CD4-positive, alpha-beta memory T cell (primary cell): ENCODE measurements at regions not wholly inside any gene's neighbourhood (a gene's known extent, or its start where the extent isn't known, plus 50 kb on each side); places are given as distances from the start of the nearest gene placed in this dataset.

ENCODE experiments used
- CTCF ChIA-PET: fragments of 350-600 bp; sonication (Branson Sonifier 250); formaldehyde crosslinking; loops from one replicate; lab custom pipeline; 2021; ENCODE audit warnings: inconsistent platforms; ENCODE audit not compliant: partially characterized antibody; lab: Charles Lee
- POLR2A ChIA-PET: fragments of 350-600 bp; sonication (Branson Sonifier 250); formaldehyde crosslinking; loops from one replicate; lab custom pipeline; 2021; ENCODE audit not compliant: partially characterized antibody; lab: Charles Lee
- DNase-seq, 5 donors: peaks; one replicate each; pipeline versions ENCODE4 v3.0.0 to v3.0.0-alpha.2; 2020 to 2022; ENCODE audit warnings: mixed read lengths in 1 of 5
- H3K27ac ChIP-seq: one replicate; pipeline ENCODE4 v1.7.0; 2013; ENCODE audit warnings: low read depth, low read length
- H3K27me3 ChIP-seq: 2 replicates; pipeline ENCODE4 v1.7.0; 2013; ENCODE audit warnings: mild to moderate bottlenecking, low read length, moderate library complexity; ENCODE audit not compliant: insufficient read depth
- H3K36me3 ChIP-seq: 2 replicates; pipeline ENCODE4 v1.7.0; 2013; ENCODE audit warnings: mild to moderate bottlenecking, low read length, moderate library complexity; ENCODE audit not compliant: insufficient read depth
- H3K4me1 ChIP-seq: 2 replicates; pipeline ENCODE4 v1.7.0; 2013; ENCODE audit warnings: mild to moderate bottlenecking, low read length, moderate library complexity; ENCODE audit not compliant: insufficient read depth
- H3K4me3 ChIP-seq, 2 donors: one replicate each; pipeline ENCODE4 v1.7.0; 2013; ENCODE audit warnings: low read length in 2 of 2, mild to moderate bottlenecking in 1 of 2
- H3K9me3 ChIP-seq, 2 donors: one replicate each; pipeline ENCODE4 v1.7.0; 2013; ENCODE audit warnings: low read length in 2 of 2, control low read depth in 1 of 2; ENCODE audit not compliant: control insufficient read depth in 1 of 2
- H3K27ac Mint-ChIP-seq, 7 donors: one replicate each; pipeline ENCODE4 v1.8.0; 2020 to 2021; ENCODE audit warnings: mixed read lengths in 7 of 7, mild to moderate bottlenecking in 6 of 7, inconsistent platforms in 3 of 7, moderate library complexity in 3 of 7
- H3K27me3 Mint-ChIP-seq, 2 donors: one replicate each; pipeline ENCODE4 v1.8.0; 2020 to 2021; ENCODE audit warnings: mixed read lengths in 2 of 2
- H3K36me3 Mint-ChIP-seq, 2 donors: one replicate each; pipeline ENCODE4 v1.8.0; 2020 to 2021; ENCODE audit warnings: mixed read lengths in 2 of 2, inconsistent platforms in 1 of 2, mild to moderate bottlenecking in 1 of 2
- H3K4me1 Mint-ChIP-seq, 4 donors: one replicate each; pipeline ENCODE4 v1.8.0; 2020 to 2021; ENCODE audit warnings: mixed read lengths in 4 of 4, mild to moderate bottlenecking in 1 of 4
- H3K4me3 Mint-ChIP-seq, 8 donors: one replicate each; pipeline ENCODE4 v1.8.0; 2020 to 2021; ENCODE audit warnings: mixed read lengths in 8 of 8, mild to moderate bottlenecking in 7 of 8, moderate library complexity in 6 of 8, inconsistent platforms in 3 of 8
- H3K9me3 Mint-ChIP-seq, 8 donors: one replicate each; pipeline ENCODE4 v1.8.0; 2020 to 2021; ENCODE audit warnings: mixed read lengths in 8 of 8, mild to moderate bottlenecking in 5 of 8, inconsistent platforms in 3 of 8, moderate library complexity in 1 of 8
- intact Hi-C: fragments of 100-400 bp; cut with micrococcal nuclease; formaldehyde crosslinking; loops from one replicate; pipeline ENCODE4 v1.15.1; 2023

GRCh38 chr20:24106801-24107445 lies 118.3 kb upstream of the GGTLC1 start:
- intact Hi-C loops: loop anchor here (10.0 kb wide), 3 partner anchors 82 to 958 kb away; partner anchors contain the start of gene APMAP
- no peaks in the 10 kb centered on the region for H3K36me3 Mint-ChIP-seq
- peaks cover 0 to 8% (median 3%) of the 10 kb centered on the region in 4 donors for H3K4me1 Mint-ChIP-seq
- Histone ChIP-seq H3K4me1 (no peaks in the 10 kb centered on the region), H3K27me3 (no peaks in the 10 kb centered on the region), H3K9me3 (no peaks in the 10 kb centered on the region), H3K4me3 (no peak overlapping the region), H3K36me3 (no peaks in the 10 kb centered on the region), H3K27ac (no peak overlapping the region)
- no peaks in the 10 kb centered on the region for H3K9me3 Mint-ChIP-seq
- ChIA-PET CTCF (no interaction called here), POLR2A (no interaction called here)
- H3K27me3 Mint-ChIP-seq: peaks cover 4 to 6% of the 10 kb centered on the region in 2 donors
- peak overlapping the region in 1 of 7 donors; percentile 3 for H3K27ac Mint-ChIP-seq
- no peak overlapping the region for H3K4me3 Mint-ChIP-seq
- no peak for DNase-seq

GRCh38 chr20:24106150-24106800 lies 117.7 kb upstream of the GGTLC1 start:
- no peaks in the 10 kb centered on the region for H3K36me3 ChIP-seq
- H3K27me3 Mint-ChIP-seq: peaks cover 4 to 6% of the 10 kb centered on the region in 2 donors
- H3K9me3 ChIP-seq: no peaks in the 10 kb centered on the region
- intact Hi-C loops: loop anchor here (10.0 kb wide), 3 partner anchors 81 to 959 kb away; partner anchors contain the start of gene APMAP
- no peaks in the 10 kb centered on the region for H3K9me3 Mint-ChIP-seq
- H3K4me3 Mint-ChIP-seq: no peak overlapping the region
- peak overlapping the region in 1 of 7 donors; percentile 3 for H3K27ac Mint-ChIP-seq
- ChIA-PET CTCF (interaction anchor here (1.1 kb wide), 1 partner anchor 169 kb away, joined by 3 read pairs; no protein-coding TSS in a partner anchor), POLR2A (no interaction called here)
- no peaks in the 10 kb centered on the region for H3K27me3 ChIP-seq
- H3K4me1 ChIP-seq: no peaks in the 10 kb centered on the region
- peaks cover 0 to 8% (median 3%) of the 10 kb centered on the region in 4 donors for H3K4me1 Mint-ChIP-seq
- no peaks in the 10 kb centered on the region for H3K36me3 Mint-ChIP-seq
- DNase-seq: no peak
- no peak overlapping the region for H3K4me3 ChIP-seq
- H3K27ac ChIP-seq: no peak overlapping the region

GRCh38 chr20:24102749-24103333 lies 114.3 kb upstream of the GGTLC1 start:
- no peaks in the 10 kb centered on the region for H3K9me3 ChIP-seq
- H3K4me1 ChIP-seq: no peaks in the 10 kb centered on the region
- intact Hi-C loops: loop anchor here (10.0 kb wide), 3 partner anchors 78 to 962 kb away; partner anchors contain the start of gene APMAP
- no peak overlapping the region for H3K27ac ChIP-seq
- Mint-ChIP-seq H3K4me1 (peaks cover 0 to 6% (median 4%) of the 10 kb centered on the region in 4 donors), H3K36me3 (no peaks in the 10 kb centered on the region), H3K9me3 (no peaks in the 10 kb centered on the region), H3K4me3 (no peak overlapping the region), H3K27ac (peak overlapping the region in 2 of 7 donors; percentile 10 to 16), H3K27me3 (peaks cover 0 to 2% of the 10 kb centered on the region in 2 donors)
- ChIA-PET CTCF (interaction anchor here (0.8 to 4.8 kb wide), 10 partner anchors 10 to 1076 kb away, joined by 3 to 31 read pairs (median 4); no protein-coding TSS in a partner anchor), POLR2A (no interaction called here)
- DNase-seq: no peak
- H3K36me3 ChIP-seq: no peaks in the 10 kb centered on the region
- no peaks in the 10 kb centered on the region for H3K27me3 ChIP-seq
- H3K4me3 ChIP-seq: no peak overlapping the region

GRCh38 chr20:24102290-24102689 lies 113.7 kb upstream of the GGTLC1 start:
- intact Hi-C loops: loop anchor here (10.0 kb wide), 3 partner anchors 77 to 963 kb away; partner anchors contain the start of gene APMAP

GRCh38 chr20:24100370-24101011 lies 111.9 kb upstream of the GGTLC1 start:
- Histone ChIP-seq H3K9me3 (no peaks in the 10 kb centered on the region), H3K36me3 (no peaks in the 10 kb centered on the region), H3K27me3 (no peaks in the 10 kb centered on the region), H3K4me1 (no peaks in the 10 kb centered on the region), H3K27ac (no peak overlapping the region), H3K4me3 (no peak overlapping the region)
- intact Hi-C loops: loop anchor here (1.0 to 10.0 kb wide), 5 partner anchors 76 to 964 kb away; partner anchors contain the start of gene APMAP
- POLR2A ChIA-PET: interaction anchor here (0.5 to 1.7 kb wide), 2 partner anchors 73 to 164 kb away, joined by 3 to 4 read pairs; no protein-coding TSS in a partner anchor
- CTCF ChIA-PET: interaction anchor here (0.7 to 4.8 kb wide), 15 partner anchors 13 to 832 kb away, joined by 3 to 58 read pairs (median 4); no protein-coding TSS in a partner anchor
- H3K36me3 Mint-ChIP-seq: no peaks in the 10 kb centered on the region
- H3K27ac Mint-ChIP-seq: peak overlapping the region in 3 of 7 donors; percentile 18 to 77 (median 52)
- peak; percentile 57 to 60 (median 59) for DNase-seq
- no peaks in the 10 kb centered on the region for H3K9me3 Mint-ChIP-seq
- peak overlapping the region in 2 of 8 donors; percentile 36 to 41 for H3K4me3 Mint-ChIP-seq
- H3K27me3 Mint-ChIP-seq: peaks cover 0 to 4% of the 10 kb centered on the region in 2 donors
- peaks cover 0 to 6% (median 4%) of the 10 kb centered on the region in 4 donors for H3K4me1 Mint-ChIP-seq

More at GRCh38 chr20:24102290-24102689, 113.7 kb upstream of the GGTLC1 start:
- Histone ChIP-seq H3K4me3 (no peak overlapping the region), H3K27me3 (no peaks in the 10 kb centered on the region), H3K4me1 (no peaks in the 10 kb centered on the region), H3K9me3 (no peaks in the 10 kb centered on the region), H3K27ac (no peak overlapping the region), H3K36me3 (no peaks in the 10 kb centered on the region)
- POLR2A ChIA-PET: no interaction called here
- no peak overlapping the region for H3K4me3 Mint-ChIP-seq
- peaks cover 0 to 6% (median 4%) of the 10 kb centered on the region in 4 donors for H3K4me1 Mint-ChIP-seq
- no peaks in the 10 kb centered on the region for H3K36me3 Mint-ChIP-seq
- peak in 1 of 5 donors; percentile 9 for DNase-seq
- H3K27ac Mint-ChIP-seq: peak overlapping the region in 1 of 7 donors; percentile 10
- peaks cover 0 to 3% of the 10 kb centered on the region in 2 donors for H3K27me3 Mint-ChIP-seq
- H3K9me3 Mint-ChIP-seq: no peaks in the 10 kb centered on the region
- CTCF ChIA-PET: interaction anchor here (0.7 to 4.8 kb wide), 20 partner anchors 7 to 1194 kb away, joined by 3 to 31 read pairs (median 4); no protein-coding TSS in a partner anchor

GRCh38 chr20:24098886-24099285 lies 110.3 kb upstream of the GGTLC1 start:
- Mint-ChIP-seq H3K36me3 (no peaks in the 10 kb centered on the region), H3K9me3 (no peaks in the 10 kb centered on the region), H3K27ac (no peak overlapping the region), H3K27me3 (peaks cover 0 to 2% of the 10 kb centered on the region in 2 donors), H3K4me3 (no peak overlapping the region), H3K4me1 (peaks cover 0 to 6% (median 4%) of the 10 kb centered on the region in 4 donors)
- intact Hi-C loops: no loop called here
- Histone ChIP-seq H3K36me3 (no peaks in the 10 kb centered on the region), H3K27me3 (no peaks in the 10 kb centered on the region), H3K27ac (no peak overlapping the region), H3K4me3 (no peak overlapping the region), H3K4me1 (no peaks in the 10 kb centered on the region), H3K9me3 (no peaks in the 10 kb centered on the region)
- DNase-seq: no peak
- ChIA-PET CTCF (interaction anchor here (1.4 to 4.8 kb wide), 4 partner anchors 73 to 160 kb away, joined by 4 to 58 read pairs (median 18); no protein-coding TSS in a partner anchor), POLR2A (no interaction called here)
